Muscle of arm (tissue), 1 donor: ENCODE measurements at regions not wholly inside any gene's neighbourhood (a gene's known extent, or its start where the extent isn't known, plus 50 kb on each side); places are given as distances from the start of the nearest gene placed in this dataset.

Experiments used
- DNase-seq: peaks from one replicate; pipeline ENCODE4 v3.0.0-alpha.2; 2013

DNA sequence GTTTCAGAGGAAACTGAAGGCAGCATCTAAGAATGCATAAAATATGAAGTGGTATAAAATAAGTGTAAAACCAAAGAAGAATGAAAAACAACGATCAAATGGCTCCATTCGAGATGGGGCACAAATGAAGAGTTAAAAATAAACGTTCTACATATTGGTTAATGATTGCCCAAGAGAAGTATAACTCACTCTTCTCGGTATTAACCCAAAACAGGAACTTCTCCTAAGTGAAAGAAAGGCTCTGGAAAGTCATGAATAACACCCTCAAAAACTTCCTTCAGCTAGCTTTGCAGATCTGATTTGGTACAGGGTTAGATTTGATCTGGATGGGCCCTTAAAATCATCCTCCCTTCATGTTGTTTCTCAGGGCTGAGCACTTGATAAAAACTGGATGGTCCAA is 94.3 kb upstream of the ADO start:
- DNase-seq: no peak

DNA sequence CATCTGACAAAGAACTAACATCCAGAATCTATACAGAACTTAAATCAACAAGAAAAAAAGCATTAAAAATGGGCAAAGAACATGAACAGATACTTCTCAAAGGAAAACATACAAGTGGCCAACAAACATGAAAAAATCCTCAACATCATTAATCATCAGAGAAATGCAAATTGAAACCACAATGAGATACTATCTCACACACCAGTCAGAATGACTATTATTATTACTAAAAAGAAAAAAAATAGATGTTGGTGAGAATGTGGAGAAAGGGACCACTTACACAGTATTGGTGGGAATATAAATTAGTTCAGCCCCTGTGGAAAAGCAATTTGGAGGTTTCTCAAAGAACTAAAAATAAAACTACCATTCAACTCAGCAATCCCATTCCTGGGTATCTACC is 89.1 kb upstream of the ADO start:
- DNase-seq: no peak

DNA sequence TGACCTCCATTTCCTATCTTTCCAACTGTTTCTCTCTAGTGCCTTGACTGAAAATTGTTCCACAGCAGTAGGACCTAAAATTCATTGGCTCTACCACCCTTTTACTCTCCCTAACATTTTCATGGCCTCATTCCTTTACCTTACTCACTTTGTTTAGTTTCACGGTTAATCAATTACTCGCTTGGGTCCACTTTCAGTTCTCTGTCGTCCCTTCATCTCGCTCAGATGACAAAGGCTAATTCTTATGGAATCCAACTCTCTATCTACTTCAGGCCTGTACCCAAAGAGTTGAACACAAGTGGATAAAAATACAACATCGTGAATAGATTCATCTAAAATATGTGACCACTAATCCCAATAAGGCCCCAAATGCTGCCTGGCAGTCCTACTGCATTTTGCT is 85.9 kb upstream of the ADO start:
- no peak for DNase-seq

DNA sequence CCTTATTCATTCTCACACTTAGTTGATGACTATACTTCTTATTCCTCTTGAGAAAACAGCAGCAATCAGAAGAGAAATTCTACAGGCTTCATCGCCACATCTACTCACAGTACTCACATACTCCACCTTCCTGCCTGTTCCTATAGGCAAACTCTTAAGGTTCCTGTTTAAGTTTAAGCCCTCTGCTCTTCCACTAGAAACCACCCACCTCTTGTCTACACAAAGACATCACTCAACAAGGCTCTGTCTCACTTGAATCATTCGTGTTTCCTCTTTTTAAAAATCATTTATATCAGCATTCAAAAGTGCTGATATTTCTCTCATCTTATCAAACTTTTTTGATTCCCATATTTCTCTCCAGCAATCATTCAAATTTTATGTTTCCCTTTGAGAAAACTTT is 85.5 kb upstream of the ADO start:
- DNase-seq: no peak

DNA sequence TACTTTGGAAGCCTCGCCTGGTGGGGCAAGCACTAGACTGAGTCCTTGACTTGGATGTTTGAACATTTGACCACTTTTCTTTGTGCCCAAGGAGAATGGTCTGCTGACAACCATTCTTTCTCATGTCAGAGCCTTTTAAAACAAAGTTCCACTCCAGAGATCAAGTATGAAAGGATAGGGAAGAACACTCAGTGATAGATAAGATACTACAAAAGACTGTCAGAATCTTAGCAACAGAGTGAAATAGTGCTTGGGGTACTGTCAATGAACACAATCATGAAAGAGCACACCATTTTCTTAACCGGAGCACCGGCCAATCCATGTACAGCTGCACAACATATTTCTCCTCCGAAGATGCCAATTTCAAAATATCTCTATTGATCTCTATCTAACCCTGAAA is 82.8 kb upstream of the ADO start:
- DNase-seq: no peak

DNA sequence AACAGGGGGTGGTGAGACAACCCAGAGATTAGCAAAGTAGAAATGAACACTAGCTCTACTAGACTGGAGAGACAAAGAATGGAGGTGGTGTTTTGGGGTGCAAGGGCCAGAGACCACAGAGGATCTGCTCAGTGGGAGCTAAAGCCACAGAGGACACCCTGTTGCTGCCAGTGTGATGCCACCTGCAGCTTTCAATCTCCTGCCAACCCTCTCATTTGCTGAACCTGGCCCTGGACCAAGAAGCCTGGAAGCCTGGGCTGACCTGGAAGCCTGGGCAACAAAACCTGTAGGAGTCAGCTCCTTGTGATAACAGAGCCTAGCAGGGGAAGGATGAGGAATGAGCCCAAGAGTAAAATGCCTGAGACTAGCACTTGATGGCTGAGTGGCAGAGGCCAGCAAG is 81.1 kb upstream of the ADO start:
- DNase-seq: no peak

DNA sequence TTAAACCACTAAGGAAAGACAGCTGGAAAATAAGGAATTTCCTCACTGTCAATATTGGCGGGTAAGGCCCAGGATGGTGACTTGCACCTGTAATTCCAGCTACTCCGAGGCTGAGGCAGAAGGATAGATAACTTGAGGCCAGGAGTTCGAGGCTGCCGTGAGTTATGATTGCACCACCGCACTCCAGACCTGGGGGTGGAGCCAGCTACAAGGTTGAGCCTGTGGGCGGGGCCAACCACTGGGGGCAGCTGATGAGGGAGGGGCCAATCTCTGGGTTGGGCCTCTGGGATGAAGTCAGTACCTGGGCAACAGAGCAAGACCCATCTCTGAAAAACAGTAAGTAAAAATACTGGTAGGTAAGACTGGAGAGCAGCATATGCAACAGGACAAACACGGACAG is 80.1 kb upstream of the ADO start:
- no peak for DNase-seq

DNA sequence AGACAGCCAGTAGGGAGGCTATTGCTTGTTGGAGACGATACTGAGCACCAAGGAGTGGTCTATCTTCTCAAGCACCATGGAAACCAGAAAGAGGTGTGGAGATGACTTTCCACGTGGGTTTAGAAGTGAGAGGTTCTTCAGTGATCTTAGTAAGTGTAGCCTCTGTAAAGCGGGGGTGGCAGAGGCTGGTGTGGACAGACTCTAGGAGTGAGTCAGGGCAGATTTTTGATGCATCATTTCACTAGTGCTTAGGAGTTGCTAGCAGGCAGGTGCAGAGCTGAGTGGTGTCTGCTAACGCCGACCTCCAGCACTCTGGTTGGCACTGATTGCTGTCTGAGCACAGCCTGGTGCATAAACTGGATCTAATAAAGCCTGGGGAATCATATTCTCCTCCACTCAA is 78.4 kb upstream of the ADO start:
- DNase-seq: no peak

DNA sequence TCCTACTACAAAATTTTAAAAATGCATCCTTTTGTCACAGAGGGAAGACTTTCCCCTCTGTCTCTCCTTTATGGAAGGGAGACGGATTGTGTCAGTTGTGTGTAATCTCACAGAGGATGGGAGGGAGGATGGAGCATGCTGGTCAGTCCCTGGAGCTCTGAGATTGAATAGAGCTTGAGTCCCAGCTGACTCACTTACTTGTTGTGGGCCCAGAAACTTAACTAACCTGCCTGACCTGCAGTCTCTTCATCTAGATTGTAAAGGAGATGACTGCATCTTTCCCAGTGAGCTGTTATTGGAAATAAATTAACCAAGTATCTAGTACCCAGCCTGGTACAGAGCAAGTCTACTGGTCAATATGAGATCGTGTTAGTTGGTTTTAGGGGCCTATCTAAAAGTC is 77.9 kb upstream of the ADO start:
- DNase-seq: no peak

DNA sequence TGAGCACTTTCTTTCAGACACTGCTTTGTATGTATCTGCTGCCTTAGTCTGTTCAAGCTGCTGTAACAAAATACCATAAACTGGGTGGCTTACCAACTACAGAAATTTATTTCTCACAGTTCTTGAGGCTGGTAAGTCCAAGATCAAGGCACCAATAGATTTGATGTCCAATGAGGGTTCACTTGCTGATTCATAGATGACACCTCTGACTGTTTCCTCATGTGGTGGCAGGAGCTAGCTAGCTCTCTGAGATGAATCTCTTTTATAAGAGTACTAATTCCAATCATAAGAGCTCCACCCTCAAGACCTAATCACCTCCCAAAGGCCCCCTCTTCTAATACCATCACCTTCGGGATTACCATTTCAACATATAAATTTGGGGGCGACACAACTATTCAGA is 76.6 kb upstream of the ADO start:
- DNase-seq: no peak

DNA sequence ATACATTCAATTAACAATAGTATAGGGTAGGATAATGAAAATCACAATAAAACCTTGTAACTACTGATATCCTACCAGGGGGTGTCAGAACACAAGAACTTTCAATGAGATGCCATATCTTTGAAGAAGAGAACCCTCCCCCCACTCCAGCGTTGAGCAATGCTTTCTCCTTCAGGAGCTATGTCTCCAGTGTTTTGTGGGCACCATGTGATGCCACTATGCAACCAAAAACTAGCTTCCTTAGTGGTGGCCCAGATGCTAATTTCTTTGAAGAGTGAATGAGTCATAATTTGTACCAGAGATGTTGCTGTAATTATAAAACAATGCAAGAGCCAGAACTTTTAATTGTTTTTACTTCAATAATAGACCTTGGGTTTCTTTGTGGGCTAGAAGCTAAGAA is 76.0 kb upstream of the ADO start:
- no peak for DNase-seq

DNA sequence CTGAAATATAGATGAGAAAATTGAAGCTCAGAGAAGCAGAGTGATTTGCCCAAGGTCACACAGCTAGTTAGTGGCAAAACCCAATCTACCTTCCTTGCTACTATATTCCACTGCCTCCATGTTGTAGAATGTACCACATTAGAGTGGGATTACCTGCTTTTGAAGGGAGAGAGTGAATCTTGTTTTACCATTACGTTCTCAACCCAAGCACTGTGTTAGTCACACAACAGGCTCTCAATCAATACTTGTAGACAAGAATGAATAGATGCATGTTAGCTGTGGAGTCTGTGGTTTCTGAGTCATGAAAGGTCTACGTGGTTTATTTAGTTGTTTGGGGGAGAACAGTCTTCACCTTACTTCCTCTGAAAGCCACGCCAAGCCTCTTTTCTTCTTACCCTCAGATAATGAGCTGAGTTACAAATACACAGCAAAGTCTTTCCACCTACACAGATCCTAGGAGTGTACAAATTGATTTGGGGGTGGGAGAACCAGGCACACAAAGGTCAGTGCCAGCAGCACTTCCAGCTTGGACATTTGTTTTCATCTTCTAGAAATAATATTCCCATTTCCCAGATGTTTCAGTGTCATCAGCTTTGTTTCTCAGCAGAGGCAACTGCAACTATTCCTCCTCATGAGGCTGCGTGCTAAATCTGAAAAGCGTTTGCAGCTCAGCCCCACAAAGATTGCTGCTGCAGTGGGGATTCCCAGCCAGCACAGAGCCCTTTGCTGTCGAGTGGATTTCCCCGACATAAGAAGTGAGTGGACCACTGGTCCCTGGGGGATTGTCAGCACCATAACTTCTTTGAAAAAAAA is 71.5 kb upstream of the ADO start:
- no peak for DNase-seq

DNA sequence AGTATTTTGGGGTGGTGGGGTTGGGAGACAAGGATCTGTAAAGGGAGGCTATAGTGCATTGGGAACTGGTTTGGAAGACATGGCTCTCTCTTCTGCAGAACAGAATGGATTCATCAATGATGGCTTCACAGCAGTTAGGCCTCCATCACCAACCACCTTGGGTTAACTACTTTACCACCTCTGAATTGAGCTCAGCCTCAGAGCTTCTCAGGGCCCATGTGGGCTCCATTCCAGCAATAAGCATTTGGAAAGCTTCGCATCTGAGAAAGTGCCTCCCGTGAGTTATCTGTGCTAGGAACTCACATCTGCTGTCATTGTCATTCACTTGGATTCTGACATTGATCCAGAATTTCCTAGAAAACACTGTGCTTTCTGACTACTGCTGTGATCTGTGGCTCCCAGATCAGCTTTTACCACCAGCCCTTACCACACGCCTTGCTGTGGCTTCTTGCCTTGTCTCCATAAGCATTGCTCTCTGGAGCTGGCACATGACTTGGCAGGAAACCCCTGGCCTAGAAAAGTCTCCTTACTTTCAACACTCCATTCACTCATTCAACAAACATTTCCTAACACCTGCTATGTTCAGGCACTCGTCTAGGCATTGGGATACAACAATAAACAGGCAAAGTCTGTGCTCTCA is 70.7 kb upstream of the ADO start:
- no peak for DNase-seq

DNA sequence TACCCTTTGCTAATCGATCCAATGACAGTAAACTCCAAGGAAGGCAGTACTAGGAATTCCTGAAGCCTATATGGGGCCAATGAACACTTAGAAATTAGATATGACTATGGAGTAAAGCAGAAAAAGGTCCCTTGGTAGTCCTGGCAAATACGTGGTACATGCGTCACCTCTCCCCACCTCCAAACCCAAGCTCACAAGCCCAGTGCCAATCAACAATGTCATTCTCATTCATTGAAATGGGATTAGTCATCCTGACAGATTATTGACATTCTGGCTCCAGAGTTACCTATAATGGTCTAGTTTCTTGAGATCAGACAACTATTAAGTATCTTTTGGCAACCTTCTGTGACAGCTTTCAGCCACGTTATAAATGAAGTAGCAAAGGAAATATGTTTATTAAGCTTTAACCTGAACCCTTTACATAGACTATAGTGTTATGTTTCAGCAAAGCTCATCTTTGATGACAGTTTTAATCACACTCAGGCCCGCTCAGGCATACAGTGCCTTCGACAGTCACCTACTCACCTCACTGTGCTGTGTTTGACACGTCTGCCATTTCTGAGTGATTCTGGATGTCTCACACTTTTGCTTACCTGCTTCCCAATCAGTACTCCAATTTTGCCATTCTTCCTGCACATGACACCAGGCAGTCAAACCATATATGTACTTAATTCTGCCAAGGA is 69.6 kb upstream of the ADO start:
- no peak for DNase-seq

DNA sequence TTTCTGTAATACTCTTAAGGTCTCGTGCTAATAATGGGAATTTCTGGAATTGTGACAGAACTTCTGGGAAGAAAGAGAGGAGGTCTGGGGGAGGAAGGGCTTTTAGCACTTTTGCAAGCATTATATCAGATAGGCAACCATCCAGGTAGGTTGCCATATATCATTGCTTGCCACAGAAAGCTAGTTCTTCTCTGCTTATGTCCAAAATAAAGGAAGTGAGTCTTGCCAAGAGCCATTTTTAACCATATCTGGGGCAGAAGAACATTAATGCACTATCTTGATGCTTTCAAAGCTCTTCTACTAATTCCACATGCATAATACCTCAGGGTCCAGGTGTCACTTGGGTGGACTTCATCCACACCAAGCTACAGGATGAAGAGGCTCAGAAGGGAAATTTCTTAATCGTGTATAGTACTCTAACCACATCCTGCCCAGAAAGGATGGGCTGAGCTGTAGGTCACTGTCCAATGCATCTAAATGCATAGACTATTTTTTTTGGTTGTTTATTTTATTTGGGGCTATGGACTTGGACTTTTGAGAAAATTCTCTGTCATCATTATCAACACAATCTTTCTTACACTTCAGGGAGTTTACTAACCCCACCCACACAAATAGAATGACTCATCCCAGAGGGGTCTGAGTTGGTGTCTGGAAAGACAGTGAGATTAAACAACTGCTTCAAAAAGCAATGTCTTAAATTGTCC is 68.9 kb upstream of the ADO start:
- no peak for DNase-seq

DNA sequence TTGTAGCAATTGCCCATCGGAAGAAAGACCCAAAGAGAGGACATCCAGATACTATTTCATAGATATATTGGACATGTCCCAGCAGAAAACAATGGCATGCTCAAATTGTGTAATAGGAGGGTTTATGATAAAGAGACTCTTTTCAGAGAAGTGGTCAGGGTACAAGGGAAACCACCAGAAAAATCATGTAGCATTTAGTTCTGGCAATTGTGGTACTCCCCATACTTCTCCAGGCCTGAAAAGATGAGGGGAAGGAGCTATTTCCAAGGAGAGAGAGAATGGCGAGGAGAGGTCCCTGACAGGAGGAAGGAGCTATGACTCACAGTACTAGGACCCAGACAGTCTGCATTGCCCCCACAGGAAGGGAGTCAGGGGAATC is 68.4 kb upstream of the ADO start:
- no peak for DNase-seq

DNA sequence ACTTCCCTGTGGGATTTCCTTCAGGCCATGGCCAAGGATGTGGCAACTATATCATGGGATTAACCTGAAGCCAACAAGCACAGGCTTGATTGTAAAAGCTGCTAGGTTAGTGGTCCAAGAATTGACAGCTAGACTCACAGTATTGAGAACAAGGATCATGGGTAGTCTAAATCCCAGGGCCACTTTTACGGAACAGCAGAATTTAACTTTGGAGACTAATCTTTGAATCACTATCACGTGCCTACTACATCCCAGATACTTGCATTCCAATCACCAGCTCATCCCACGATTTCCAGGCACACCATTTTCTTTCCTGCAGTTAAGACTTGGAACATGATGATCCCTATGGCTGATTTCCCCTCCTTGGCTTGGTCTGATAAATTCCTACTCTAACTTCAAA is 65.6 kb upstream of the ADO start:
- no peak for DNase-seq

DNA sequence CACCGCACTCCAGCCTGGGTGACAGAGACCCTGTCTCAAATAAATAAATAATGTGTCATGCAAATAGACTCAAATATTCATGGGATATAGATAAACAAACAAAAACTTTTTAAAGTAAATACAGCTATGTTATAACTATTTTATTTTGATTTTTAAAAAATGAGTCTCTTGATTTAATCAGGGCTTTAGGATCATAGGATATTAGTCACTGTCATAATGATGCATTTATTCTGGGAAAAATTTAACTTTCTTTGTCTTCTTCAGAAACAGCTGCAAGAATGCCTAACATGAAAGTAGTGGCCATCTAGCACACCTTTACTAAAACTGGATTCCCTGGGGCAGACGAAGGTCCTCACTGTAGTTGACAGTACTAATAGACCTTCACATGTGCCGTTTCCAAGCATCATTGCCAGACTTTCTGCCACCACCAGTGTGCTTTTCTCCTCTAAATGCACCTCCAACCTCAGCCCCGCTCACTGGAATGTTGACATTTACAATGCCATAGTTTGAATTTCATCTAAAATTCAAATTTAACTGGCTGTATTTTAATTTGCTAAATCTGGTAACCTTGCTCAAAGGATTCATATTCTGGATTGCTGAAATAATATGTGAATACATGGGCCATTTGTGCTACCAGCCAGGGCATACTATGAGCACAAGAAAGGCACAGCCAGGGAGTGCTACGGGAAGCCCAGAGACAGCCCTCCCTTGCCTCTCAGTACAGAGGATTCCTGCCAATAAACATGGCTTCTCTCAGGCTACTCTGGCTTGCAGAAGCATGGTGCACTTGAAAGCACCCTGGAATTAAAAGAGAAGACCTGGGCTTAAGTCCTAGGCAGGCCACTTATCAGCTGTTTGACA is 63.4 kb upstream of the ADO start:
- DNase-seq: no peak

DNA sequence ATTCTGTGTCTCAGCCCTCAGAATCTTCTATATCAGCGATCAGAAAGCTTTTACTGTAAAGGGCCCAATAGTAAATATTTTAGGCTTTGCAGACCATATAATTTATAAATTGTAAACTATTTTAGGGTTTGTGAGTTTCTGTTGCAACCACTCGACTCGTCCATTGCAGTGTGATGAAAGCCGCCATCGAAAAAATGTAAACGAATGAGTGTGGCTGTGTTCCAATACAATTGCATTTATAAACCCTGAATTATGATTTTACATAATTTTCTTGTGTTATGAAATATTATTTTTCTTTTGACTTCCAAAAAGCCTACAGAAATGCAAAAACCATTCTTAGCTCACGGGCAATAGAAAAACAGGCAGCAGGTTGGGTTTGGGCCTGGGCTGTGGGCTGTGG is 62.5 kb upstream of the ADO start:
- no peak for DNase-seq

DNA sequence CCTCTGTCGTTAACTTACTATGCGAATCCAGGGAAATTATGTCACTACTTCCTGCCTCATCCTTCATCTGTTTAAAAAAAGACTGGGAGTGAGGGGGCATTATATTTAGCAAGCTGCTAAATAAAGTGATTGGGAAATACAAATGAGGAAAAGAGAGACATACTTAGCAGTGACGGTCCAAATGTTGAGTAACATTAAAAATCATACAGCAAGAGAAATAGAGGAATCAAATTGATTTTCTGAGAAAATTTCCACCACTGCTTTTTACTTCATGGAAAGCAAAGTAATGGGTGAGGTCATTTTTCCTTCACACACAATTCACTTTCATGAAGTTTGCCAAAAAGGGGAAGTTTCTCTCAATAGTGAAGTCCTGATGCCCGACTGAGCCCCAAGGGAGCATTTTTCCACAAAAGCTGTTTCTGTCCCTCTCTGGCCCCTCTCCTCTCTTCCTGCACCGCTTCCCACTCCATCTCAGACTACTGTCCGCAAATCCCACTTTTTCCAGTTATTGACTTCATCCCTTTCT is 61.9 kb upstream of the ADO start:
- peak; percentile 30 for DNase-seq

DNA sequence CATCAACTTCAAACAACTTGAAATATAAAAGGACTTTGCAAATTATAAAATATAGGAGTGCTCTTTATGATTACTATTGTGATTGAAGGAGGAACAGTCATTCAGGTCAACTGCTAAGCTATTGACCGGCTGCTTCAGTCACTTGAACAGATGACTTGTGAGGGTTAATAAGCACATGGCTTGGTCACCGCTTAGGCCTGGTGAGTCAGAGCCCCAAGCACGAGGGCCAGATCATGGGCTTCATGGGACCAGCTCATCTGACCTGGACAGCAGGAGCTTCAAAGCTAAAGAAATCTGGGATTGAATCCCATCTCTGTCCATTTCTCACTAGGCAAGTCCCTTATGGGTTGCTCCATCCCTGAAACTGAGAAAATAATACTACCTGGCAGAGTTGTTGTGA is 60.4 kb upstream of the ADO start:
- DNase-seq: no peak

DNA sequence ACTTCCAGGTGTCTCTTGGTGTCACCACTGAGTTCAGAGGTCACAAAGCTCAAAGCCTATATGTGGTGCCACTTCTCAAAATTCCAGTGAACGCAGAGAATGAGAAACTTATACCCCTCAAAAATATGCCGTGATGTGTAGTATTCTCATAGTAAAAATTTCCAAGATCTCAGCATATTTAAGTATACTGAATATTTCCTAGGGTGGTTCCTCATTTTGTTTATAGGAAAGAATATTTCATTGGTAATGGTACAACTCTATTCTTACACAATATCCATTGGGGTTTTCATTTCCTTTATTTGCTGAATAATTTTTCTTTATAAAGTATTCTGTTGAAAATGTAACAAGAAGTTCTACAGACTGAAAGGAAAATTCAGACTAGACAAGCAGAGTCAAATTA is 58.9 kb upstream of the ADO start:
- DNase-seq: no peak
